NCI-H774 (cell line): ENCODE measurements at regions not wholly inside any gene's neighbourhood (a gene's known extent, or its start where the extent isn't known, plus 50 kb on each side); places are given as distances from the start of the nearest gene placed in this dataset.
"Not testable (repeated sequence)": the region's sequence is repeated elsewhere in the genome, so short reads cannot be mapped to it uniquely, and the experiment has no call there.

Experiments
- DNase-seq: peaks from one replicate; lab custom pipeline; 2025; lab: John Stamatoyannopoulos, UW

DNA sequence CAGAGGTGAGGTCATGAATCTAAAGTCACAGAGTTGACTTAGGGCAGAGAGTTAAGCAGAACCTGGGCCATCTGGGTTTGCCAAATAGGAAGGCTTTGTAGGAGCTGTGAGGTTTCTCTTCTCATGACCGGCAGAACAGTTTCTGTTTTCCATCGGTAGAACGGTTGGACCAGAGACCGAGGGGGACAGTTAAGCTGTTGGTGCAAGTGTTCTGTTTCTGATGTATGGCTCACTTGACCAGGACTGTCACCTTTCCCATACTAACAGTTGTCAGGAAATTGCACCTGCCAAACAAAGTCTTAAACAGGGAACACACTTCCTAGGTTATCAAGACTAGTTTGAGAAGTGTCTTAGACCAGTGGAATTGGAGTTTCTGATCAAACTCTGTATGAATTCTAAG lies 158.3 kb downstream of the PDCD6IP start:
- no peak for DNase-seq

DNA sequence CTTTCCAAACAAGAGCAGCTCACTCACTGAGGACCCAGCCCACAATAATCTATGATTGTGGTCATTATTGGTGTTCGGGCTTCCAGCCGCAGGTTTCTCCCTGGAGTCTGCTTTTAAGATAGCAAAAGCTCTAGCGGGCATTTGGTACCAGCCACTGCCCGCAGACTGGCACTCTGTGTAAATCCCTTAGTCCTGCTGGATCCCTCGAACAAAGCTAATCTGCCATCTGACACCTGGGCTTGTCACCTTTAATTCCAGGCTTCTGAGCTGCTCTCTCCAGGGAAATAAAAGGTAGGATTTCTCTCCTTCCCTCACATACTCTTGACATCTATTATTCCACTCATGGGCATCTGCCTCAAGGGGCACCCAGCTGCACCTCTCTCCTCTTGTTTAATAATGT lies 158.7 kb downstream of the PDCD6IP start:
- no peak for DNase-seq

- no peak for DNase-seq
Observed at GRCh38 chr3:33958661-33959060, 160.2 kb downstream of the PDCD6IP start.

DNA sequence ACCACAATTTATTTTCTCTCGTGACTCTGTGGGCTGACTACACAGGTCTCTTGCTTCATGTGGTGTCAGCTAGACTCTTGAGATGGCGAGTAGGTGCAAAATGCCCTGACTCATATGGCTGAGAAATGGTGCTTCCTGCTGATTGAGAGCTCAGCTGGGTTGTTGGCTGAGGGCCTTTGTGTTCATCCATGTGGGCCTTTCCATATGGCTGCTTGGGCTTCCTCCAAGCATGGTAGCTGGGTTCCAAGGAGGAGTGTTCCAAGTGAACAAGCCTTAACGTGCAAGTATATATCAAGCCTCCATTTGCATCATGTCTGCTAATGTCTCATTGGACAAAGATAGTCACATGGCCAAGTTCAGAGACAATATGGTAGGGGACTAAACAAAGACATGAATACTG lies 164.0 kb downstream of the PDCD6IP start:
- DNase-seq = no peak

DNA sequence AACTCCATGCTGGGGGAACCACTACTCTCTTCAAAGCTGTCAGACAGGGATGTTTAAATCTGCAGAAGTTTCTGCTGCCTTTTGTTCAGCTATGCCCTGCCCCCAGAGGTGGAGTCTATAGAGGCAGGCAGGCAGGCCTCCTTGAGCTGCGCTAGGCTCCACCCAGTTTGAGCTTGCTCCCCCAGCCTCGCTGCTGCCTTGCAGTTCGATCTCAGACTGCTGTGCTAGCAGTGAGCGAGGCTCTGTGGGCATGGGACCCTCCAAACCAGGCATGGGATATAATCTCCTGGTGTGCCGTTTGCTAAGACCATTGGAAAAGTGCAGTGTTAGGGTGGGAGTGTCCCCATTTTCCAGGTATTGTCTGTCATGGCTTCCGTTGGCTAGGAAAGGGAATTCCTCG lies 171.8 kb downstream of the PDCD6IP start:
- not testable (repeated sequence) for DNase-seq

DNA sequence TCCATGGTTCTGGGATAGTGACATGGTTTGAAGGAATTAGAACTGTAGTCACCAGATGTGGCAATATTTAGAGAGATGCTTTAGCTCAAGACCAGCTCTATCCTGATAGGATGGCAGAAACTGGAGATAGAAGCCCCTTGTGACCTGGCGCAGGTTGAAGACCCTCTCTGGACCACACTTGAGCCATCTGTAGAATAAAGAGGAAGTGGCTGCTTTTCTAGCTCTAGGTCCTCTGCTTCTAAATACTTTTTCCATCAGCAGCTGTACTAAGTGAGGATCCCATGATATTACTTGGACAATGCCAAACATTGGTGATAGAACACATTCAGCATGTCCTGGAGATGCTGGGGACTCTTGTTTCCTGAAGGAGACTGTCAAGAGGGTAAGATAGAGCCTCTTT lies 172.6 kb downstream of the PDCD6IP start:
- DNase-seq = no peak

GRCh38 chr3:33975463-33975862 lies 177.0 kb downstream of the PDCD6IP start:
- no peak for DNase-seq

DNA sequence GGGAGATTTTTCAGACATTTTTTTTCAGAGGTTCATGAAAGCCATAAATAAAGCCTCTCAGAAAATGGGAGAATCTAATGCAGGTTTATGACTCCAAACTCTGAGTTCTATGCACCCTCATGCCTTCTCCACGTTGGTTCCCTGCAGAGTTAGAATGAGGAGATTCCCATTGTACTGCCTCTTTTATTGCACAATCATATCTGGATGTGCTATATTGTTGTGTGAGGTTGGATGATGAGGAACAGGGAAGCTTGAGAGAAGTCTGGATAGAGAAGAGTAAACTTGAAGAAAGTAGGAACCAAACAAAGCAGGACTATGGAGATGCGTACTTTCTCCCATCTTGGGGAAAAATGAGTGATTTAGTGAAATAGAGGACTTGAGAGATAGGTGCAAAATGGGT lies 178.8 kb downstream of the PDCD6IP start:
- DNase-seq = no peak

GRCh38 chr3:33980252-33980651 lies 181.8 kb downstream of the PDCD6IP start:
- DNase-seq = peak; percentile 4

GRCh38 chr3:33982269-33982798 lies 183.9 kb downstream of the PDCD6IP start:
- DNase-seq = no peak

- not testable (repeated sequence) for DNase-seq
Observed at GRCh38 chr3:33982949-33983348, 184.5 kb downstream of the PDCD6IP start.

DNA sequence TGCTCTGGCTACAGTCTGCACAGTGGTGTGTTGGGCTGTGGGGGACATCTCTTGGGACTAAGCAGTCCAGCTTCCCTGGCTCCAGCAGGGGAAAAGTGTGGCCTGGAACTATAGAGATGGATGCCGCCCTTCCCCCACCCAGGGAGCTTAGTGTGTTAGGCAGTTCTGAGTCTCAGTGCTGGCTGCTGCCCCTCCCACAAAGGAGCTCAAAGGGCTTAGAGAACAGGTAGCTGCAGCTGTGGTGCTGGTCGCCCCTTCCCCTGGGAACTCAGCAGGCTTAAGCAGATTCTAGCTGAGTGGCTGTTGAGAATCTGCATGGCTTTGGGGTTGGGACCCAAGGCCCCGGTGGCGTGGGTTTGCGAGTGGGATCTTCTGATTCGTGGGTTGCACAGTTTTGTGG lies 190.8 kb downstream of the PDCD6IP start:
- DNase-seq = no peak

DNA sequence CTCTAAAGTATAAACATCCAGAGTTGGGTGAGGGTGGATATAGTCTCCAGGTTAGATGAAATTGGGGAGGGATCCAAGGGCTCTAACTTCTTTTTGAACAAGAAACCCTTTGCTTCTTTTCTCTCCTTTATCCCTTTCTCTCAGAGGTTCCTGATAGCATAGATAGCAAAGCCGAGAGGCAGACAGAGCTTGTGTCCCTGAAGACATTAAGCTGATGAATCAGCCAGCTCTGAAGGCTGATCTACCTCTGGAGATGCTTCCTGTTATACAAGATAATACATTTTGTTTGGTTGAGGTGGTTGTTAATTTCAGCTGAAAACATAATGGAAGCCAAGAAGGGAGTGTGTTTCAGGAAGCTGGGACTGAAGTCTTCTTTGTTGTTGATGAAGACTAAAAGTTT lies 193.2 kb downstream of the PDCD6IP start:
- DNase-seq = no peak

DNA sequence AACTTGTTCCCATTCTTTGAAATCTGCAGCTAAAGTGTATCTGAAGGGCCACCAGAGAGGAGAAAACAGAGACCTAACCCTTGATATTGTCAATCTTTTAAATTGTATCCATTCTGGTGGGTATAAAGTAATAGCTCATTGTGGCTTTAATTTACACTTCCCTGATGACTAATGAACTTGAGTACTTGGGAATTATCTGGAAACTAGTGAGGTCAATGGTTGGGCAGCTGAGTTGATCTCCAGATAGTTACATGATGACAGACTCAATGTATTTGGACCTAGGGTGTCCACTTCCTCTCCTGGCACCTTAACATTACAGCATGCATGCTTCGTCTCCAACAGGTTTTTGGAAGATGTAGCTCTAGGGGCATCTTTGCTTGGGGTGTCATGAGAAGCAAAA lies 195.2 kb downstream of the PDCD6IP start:
- no peak for DNase-seq

DNA sequence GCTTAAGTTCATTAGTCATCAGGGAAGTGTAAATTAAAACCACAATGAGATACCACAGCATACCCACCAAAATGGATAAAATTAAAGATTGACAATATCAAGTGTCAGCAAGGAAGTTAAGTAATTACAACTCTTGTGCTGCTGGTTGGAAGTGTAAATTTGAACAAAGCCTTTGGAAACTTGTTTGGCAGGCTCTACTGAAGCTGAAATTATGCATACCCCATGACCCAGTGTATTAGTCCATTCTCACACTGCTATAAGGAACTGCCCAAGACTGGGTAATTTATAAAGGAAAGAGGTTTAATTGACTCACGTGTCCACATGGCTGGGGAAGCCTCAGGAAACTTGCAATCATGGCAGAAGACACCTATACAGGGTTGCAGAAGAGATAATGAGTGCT lies 196.1 kb downstream of the PDCD6IP start:
- no peak for DNase-seq

DNA sequence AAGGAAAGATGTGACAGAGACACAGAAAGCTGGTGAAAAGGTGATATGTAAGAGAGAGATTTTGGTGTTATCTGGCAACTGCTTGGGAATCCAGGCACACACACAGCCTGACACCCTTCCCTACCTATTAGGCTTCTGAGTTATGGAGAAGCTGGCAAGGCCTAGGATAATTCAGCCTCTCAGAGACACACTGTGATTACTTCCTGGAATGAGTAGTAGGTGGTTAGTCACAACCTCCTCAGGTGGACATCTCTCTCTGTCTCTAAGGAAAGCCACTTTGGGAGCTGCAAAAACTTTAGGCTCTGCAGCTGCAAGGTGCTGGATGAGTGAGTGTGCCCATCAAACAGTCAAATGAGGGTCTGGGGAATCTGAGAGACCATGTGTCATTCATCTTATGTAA lies 201.9 kb downstream of the PDCD6IP start:
- DNase-seq = no peak

DNA sequence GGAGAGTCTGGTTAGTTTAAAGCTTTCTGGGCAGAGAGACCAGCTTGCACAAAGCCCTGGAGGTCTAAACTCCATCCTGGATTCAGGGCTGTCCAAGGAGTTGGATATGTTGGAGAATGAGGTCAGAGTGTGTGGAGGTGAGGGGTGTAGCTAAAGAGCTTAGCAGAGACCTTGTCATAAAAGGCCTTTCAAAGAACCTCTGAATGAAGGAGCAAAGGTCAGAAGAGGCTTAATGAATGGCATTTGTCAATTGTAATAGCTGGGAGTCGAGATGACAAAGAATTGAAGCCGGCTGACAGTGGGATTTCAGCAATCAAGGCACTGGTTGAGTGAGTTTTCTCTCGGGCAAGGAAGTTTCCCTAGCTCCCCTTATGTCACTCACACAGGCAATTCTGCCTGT lies 202.6 kb downstream of the PDCD6IP start:
- no peak for DNase-seq

GRCh38 chr3:34001990-34002389 lies 203.6 kb downstream of the PDCD6IP start:
- DNase-seq = no peak

- no peak for DNase-seq
Observed at GRCh38 chr3:34002569-34003100, 204.2 kb downstream of the PDCD6IP start.

- DNase-seq = no peak
Observed at GRCh38 chr3:34005886-34006285, 207.5 kb downstream of the PDCD6IP start.

GRCh38 chr3:34008191-34008590 lies 209.8 kb downstream of the PDCD6IP start:
- DNase-seq = no peak

DNA sequence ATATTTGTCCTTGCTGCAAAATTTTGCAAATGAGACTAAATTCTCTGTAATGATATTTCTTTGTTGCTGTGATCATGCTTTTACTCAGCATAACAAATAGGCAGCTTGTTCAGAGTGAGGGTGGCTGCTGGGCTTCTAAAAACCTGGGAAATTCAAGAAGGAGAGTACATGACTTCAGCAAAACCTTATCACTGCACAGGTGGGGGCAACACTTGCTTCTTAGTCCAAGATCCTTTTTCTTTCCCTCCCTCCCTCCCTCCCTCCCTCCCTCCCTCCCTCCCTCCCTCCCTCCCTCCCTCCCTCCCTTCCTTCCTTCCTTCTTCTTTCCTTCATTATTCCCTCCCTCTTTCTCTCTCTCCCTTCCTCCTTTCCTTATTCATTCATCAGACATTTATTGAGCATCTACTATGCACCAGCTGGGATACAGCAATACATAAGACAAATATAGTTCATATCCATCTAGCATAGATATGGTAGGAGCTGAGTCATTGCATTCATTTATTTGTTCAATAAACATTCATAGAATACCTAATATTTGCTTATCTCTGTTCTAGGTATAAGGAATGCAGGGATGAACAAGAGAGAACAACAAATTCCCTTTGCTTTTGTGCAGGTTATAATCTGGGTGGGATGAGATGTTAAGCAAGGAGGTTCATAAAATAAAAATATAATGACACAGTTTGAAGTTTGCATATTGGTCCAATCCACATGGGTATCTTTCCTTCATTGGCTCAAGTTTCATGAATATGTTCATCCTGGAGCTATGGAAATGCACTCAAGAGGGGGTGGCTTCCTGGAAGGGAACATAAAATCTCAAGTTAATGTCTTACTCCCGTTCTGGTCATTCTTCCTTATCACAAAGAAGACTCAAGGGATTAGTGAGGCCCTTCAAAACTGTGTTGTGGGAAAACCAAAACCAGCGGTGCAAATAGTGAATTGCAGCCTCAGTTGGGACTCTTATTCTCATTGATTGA lies 210.7 kb downstream of the PDCD6IP start:
- no peak for DNase-seq
